ENCODE measurements at regions not wholly inside any gene's neighbourhood (a gene's known extent, or its start where the extent isn't known, plus 50 kb on each side); places are given as distances from the start of the nearest gene placed in this dataset.

DNA sequence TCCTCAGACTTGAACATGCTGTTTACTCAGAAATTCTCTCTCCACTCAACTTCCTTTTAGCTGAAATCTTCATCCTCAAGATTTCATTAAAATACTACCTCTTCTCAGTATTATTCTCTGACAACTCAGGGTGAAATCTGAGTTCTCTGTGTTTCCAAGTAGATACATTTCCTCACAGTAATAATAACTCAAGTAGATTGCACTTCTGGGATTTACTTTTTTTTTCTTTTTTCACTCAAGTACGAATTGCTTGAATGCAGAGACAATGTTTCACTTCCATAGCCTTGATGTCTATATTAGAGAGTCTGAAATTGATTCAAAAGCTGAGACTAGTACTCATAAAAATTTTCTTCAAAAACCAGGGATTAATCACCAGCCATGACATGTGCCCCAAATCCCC, 166.4 kb downstream of the SLITRK5 start:
- TF ChIP-seq POLR2A (IDR thresholded peaks at IDR 0.05): no peak
- TF ChIP-seq, protein P1, sequence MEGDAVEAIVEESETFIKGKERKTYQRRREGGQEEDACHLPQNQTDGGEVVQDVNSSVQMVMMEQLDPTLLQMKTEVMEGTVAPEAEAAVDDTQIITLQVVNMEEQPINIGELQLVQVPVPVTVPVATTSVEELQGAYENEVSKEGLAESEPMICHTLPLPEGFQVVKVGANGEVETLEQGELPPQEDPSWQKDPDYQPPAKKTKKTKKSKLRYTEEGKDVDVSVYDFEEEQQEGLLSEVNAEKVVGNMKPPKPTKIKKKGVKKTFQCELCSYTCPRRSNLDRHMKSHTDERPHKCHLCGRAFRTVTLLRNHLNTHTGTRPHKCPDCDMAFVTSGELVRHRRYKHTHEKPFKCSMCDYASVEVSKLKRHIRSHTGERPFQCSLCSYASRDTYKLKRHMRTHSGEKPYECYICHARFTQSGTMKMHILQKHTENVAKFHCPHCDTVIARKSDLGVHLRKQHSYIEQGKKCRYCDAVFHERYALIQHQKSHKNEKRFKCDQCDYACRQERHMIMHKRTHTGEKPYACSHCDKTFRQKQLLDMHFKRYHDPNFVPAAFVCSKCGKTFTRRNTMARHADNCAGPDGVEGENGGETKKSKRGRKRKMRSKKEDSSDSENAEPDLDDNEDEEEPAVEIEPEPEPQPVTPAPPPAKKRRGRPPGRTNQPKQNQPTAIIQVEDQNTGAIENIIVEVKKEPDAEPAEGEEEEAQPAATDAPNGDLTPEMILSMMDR (IDR thresholded peaks at IDR 0.05): no peak
- 14 to 17% methylated on average over 1 of the region's 1 CpG for WGBS, 2 donors
- H3K4me3 ChIP-seq: no peak overlapping the region

GRCh38 chr13:87837946-87838345, 166.8 kb downstream of the SLITRK5 start:
- H3K4me1 ChIP-seq: no peaks in the 10 kb centered on the region
- no peak overlapping the region for H3K4me3 ChIP-seq
- no peaks in the 10 kb centered on the region for H3K9me3 ChIP-seq
- TF ChIP-seq, protein P1 (IDR thresholded peaks at IDR 0.05): no peak
- TF ChIP-seq POLR2A (IDR thresholded peaks at IDR 0.05): no peak
- H3K27me3 ChIP-seq: no peaks in the 10 kb centered on the region
- intact Hi-C loops (cut with DNase I): no loop called here
- H3K27ac ChIP-seq: no peak overlapping the region
- 28 to 35% methylated on average over 1 of the region's 1 CpG for WGBS, 2 donors
- no peaks in the 10 kb centered on the region for H3K36me3 ChIP-seq
- no peak for DNase-seq

More for the DNA sequence above, 166.4 kb downstream of the SLITRK5 start:
- no peaks in the 10 kb centered on the region for H3K9me3 ChIP-seq
- DNase-seq: no peak
- no peaks in the 10 kb centered on the region for H3K36me3 ChIP-seq
- no peaks in the 10 kb centered on the region for H3K4me1 ChIP-seq
- no peak overlapping the region for H3K27ac ChIP-seq
- intact Hi-C loops (cut with DNase I): no loop called here
- no peaks in the 10 kb centered on the region for H3K27me3 ChIP-seq

DNA sequence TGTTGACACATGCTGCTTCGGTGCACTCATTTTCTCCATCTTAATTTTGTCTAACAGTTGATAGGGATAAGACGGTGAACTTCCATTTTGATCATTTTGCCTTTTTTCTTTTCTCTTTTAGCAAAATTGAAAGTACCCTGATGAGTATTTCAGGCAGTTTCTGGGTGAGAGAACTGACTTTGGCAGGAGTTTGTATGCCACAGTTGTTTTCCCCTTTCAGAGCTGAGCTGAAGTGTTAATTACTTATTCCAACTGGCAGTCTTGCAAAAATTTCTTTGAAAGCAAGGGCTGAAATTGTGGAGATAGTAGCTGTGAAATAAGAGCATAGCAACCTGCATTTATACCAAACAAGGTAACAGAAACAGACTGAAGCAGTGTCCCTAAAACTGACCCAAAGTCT, 180.2 kb downstream of the SLITRK5 start:
- H3K36me3 ChIP-seq: no peaks in the 10 kb centered on the region
- TF ChIP-seq, protein P1 (IDR thresholded peaks at IDR 0.05): no peak
- no peak for TF ChIP-seq POLR2A (IDR thresholded peaks at IDR 0.05)
- intact Hi-C loops (cut with DNase I): no loop called here
- no peaks in the 10 kb centered on the region for H3K9me3 ChIP-seq
- no peak for DNase-seq
- WGBS, 2 donors: 79 to 80% methylated on average over 2 of the region's 2 CpGs
- no peaks in the 10 kb centered on the region for H3K4me1 ChIP-seq
- no peaks in the 10 kb centered on the region for H3K27me3 ChIP-seq
- no peak overlapping the region for H3K4me3 ChIP-seq
- H3K27ac ChIP-seq: no peak overlapping the region

- no peak for DNase-seq
- H3K36me3 ChIP-seq: no peaks in the 10 kb centered on the region
- no peak overlapping the region for H3K4me3 ChIP-seq
- intact Hi-C loops (cut with DNase I): no loop called here
- no peaks in the 10 kb centered on the region for H3K27me3 ChIP-seq
- WGBS, 2 donors: 42 to 49% methylated on average over 2 of the region's 2 CpGs
- TF ChIP-seq, protein P1 (IDR thresholded peaks at IDR 0.05): no peak
- no peak for TF ChIP-seq POLR2A (IDR thresholded peaks at IDR 0.05)
- H3K27ac ChIP-seq: no peak overlapping the region
- H3K4me1 ChIP-seq: no peaks in the 10 kb centered on the region
- H3K9me3 ChIP-seq: no peaks in the 10 kb centered on the region
Measured at GRCh38 chr13:87855553-87855952, 184.4 kb downstream of the SLITRK5 start.

DNA sequence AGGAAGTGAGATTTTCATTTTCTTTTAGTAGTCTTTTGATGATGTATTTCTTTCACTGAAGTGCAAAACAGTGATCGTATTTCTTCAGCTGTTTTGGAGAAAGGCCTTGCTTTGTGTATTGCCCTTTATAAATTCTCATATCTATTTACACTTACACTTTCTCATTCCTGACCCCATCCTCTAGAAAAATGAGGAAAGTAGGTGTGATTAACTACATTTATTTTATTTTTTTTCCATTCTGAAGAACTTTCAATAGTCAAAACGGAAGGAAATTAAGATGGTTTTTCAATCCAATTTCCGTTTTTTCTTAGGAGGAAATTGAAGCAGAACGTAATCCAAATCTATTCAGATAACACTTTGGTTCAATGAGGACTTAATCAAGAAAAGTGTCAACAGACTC, 188.1 kb downstream of the SLITRK5 start:
- no peaks in the 10 kb centered on the region for H3K27me3 ChIP-seq
- TF ChIP-seq, protein P1 (IDR thresholded peaks at IDR 0.05): no peak
- no peak for TF ChIP-seq POLR2A (IDR thresholded peaks at IDR 0.05)
- H3K9me3 ChIP-seq: no peaks in the 10 kb centered on the region
- intact Hi-C loops (cut with DNase I): no loop called here
- no peaks in the 10 kb centered on the region for H3K4me1 ChIP-seq
- no peak overlapping the region for H3K4me3 ChIP-seq
- H3K27ac ChIP-seq: no peak overlapping the region
- H3K36me3 ChIP-seq: no peaks in the 10 kb centered on the region
- no peak for DNase-seq
- WGBS, 2 donors: 77 to 78% methylated on average over 4 of the region's 4 CpGs

Measured in esophagus squamous epithelium (tissue), 5 donors.